ENCODE measurements at regions not wholly inside any gene's neighbourhood (a gene's known extent, or its start where the extent isn't known, plus 50 kb on each side); places are given as distances from the start of the nearest gene placed in this dataset.

DNA sequence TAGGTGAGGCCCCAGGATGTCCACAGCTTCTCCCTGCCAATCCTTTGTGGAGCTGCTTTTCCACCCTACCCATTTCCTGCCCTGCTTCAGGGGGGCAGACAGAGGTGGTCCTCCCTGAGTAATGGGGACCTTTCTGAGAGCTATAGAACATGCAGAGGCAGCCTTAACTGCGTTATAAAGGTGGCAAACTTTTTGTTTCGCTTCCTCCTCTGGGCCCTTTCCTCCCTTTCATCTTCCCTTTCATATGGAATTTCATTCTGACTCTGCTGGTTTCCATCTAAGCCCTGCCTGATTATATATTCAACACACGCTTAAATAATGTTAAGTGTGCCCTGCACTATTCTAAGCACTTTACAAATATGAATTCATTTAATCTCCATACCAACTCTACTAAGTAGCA, 169.3 kb upstream of the E2F8 start:
- no peaks in the 10 kb centered on the region for H3K4me1 ChIP-seq (ENCODE audit: control insufficient read depth, extremely low read depth, insufficient read depth, low read length)
- POLR2A ChIA-PET = no interaction called here
- H3K9me3 ChIP-seq (replicated peaks; ENCODE audit: control insufficient read depth, insufficient read depth, low read length) = no peaks in the 10 kb centered on the region
- H3K27me3 ChIP-seq (ENCODE audit: control insufficient read depth in 2 of 2, insufficient read depth in 2 of 2, low read length in 2 of 2) = no peaks in the 10 kb centered on the region
- dilution Hi-C loops (cut with MboI; ENCODE audit: extremely low pct_ligation_motif_present, low sequenced_read_pairs) = no loop called here
- DNase-seq (ENCODE audit: low read depth, low spot score) (no peak), FAIRE-seq (no peak)
- H3K9me1 ChIP-seq (replicated peaks; ENCODE audit: control insufficient read depth, extremely low read depth, insufficient read depth, low read length) = no peaks in the 10 kb centered on the region
- H3K36me3 ChIP-seq (ENCODE audit: control insufficient read depth in 2 of 2, extremely low read depth in 1 of 2, insufficient read depth in 2 of 2, low read length in 2 of 2) = no peaks in the 10 kb centered on the region
- no TSS peak for BruUV-seq (replicated peaks)
- H2AFZ ChIP-seq (ENCODE audit: low read depth, low read length) = no peak overlapping the region
- no peak overlapping the region for H3K27ac ChIP-seq (ENCODE audit: insufficient read depth, low read depth, low read length)
- H3K9ac ChIP-seq (replicated peaks; ENCODE audit: extremely low read depth, insufficient read depth, low read length) = no peak overlapping the region
- TF ChIP-seq POLR2A (IDR thresholded peaks at IDR 0.05; ENCODE audit: low read depth, low read length) (no peak), JUN (IDR thresholded peaks at IDR 0.05; ENCODE audit: borderline replicate concordance, insufficient read depth, insufficient read length, low read depth) (no peak), EZH2 (IDR thresholded peaks at IDR 0.05; ENCODE audit: borderline replicate concordance, low read depth, low read length, severe bottlenecking) (no peak), POLR2AphosphoS5 (IDR thresholded peaks at IDR 0.05; ENCODE audit: insufficient read depth, low read depth, low read length) (no peak)
- TF ChIP-seq, protein P1, sequence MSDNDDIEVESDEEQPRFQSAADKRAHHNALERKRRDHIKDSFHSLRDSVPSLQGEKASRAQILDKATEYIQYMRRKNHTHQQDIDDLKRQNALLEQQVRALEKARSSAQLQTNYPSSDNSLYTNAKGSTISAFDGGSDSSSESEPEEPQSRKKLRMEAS (IDR thresholded peaks at IDR 0.05; ENCODE audit: insufficient read depth, insufficient read length) = no peak
- CTCF ChIA-PET = no interaction called here
- H3K79me2 ChIP-seq (ENCODE audit: control insufficient read depth, insufficient read depth, low read length) = no peaks in the 10 kb centered on the region
- no peak overlapping the region for H3K4me2 ChIP-seq (ENCODE audit: insufficient read depth, low read length)
- intact Hi-C loops (cut with micrococcal nuclease) = no loop called here
- H4K20me1 ChIP-seq (replicated peaks; ENCODE audit: control insufficient read depth, extremely low read depth, insufficient read depth, low read length) = no peaks in the 10 kb centered on the region
- H3K4me3 ChIP-seq (replicated peaks in 1 of 3; ENCODE audit: insufficient read depth in 1 of 3, low read depth in 1 of 3, low read length in 3 of 3) = no peak overlapping the region

DNA sequence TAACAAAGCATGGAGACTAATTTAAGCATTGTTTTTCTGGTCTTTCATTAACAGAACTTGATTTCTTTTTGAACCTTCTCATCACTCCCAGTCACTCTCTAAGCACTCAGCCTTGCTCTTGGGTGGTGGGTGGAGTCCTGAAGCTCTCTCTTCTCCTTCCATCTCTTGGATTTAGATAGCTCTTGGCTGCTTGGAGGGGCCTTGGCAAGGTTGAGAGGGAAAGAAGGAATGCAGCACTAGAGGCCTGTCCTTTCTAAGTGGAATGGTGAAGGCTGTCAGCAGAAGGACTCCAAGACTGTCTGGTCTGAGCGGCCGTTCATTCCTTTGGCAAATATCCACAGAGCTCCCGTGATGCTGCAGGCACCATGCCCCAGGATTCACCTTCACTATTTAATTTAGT, 168.6 kb upstream of the E2F8 start:
- no TSS peak for BruUV-seq (replicated peaks)
- H3K4me2 ChIP-seq (ENCODE audit: insufficient read depth, low read length) = no peak overlapping the region
- dilution Hi-C loops (cut with MboI; ENCODE audit: extremely low pct_ligation_motif_present, low sequenced_read_pairs) (no loop called here), intact Hi-C loops (cut with micrococcal nuclease) (no loop called here)
- H3K27ac ChIP-seq (ENCODE audit: insufficient read depth, low read depth, low read length) = no peak overlapping the region
- H3K4me1 ChIP-seq (ENCODE audit: control insufficient read depth, extremely low read depth, insufficient read depth, low read length) = no peaks in the 10 kb centered on the region
- H3K79me2 ChIP-seq (ENCODE audit: control insufficient read depth, insufficient read depth, low read length) = no peaks in the 10 kb centered on the region
- no peaks in the 10 kb centered on the region for H3K9me1 ChIP-seq (replicated peaks; ENCODE audit: control insufficient read depth, extremely low read depth, insufficient read depth, low read length)
- DNase-seq (ENCODE audit: low read depth, low spot score) = no peak
- POLR2A ChIA-PET = no interaction called here
- H4K20me1 ChIP-seq (replicated peaks; ENCODE audit: control insufficient read depth, extremely low read depth, insufficient read depth, low read length) = no peaks in the 10 kb centered on the region
- TF ChIP-seq POLR2A (IDR thresholded peaks at IDR 0.05; ENCODE audit: low read depth, low read length) (no peak), FOS (IDR thresholded peaks at IDR 0.05; ENCODE audit: borderline replicate concordance, insufficient read depth, low read length) (no peak), POLR2AphosphoS5 (IDR thresholded peaks at IDR 0.05; ENCODE audit: insufficient read depth, low read depth, low read length) (no peak), JUN (IDR thresholded peaks at IDR 0.05; ENCODE audit: borderline replicate concordance, insufficient read depth, insufficient read length, low read depth) (no peak), EZH2 (IDR thresholded peaks at IDR 0.05; ENCODE audit: borderline replicate concordance, low read depth, low read length, severe bottlenecking) (no peak), MYC (IDR thresholded peaks at IDR 0.05; ENCODE audit: low read depth, low read length) (no peak), GATA2 (IDR thresholded peaks at IDR 0.05; ENCODE audit: insufficient read depth, insufficient read length, low read depth, low read length) (no peak)
- TF ChIP-seq, protein P2, sequence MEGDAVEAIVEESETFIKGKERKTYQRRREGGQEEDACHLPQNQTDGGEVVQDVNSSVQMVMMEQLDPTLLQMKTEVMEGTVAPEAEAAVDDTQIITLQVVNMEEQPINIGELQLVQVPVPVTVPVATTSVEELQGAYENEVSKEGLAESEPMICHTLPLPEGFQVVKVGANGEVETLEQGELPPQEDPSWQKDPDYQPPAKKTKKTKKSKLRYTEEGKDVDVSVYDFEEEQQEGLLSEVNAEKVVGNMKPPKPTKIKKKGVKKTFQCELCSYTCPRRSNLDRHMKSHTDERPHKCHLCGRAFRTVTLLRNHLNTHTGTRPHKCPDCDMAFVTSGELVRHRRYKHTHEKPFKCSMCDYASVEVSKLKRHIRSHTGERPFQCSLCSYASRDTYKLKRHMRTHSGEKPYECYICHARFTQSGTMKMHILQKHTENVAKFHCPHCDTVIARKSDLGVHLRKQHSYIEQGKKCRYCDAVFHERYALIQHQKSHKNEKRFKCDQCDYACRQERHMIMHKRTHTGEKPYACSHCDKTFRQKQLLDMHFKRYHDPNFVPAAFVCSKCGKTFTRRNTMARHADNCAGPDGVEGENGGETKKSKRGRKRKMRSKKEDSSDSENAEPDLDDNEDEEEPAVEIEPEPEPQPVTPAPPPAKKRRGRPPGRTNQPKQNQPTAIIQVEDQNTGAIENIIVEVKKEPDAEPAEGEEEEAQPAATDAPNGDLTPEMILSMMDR (IDR thresholded peaks at IDR 0.05; ENCODE audit: extremely low read depth in 1 of 2, insufficient read depth in 1 of 2, low read depth in 1 of 2, low read length in 2 of 2) = no peak
- TF ChIP-seq, protein P1 (IDR thresholded peaks at IDR 0.05; ENCODE audit: insufficient read depth, insufficient read length) = no peak
- no peaks in the 10 kb centered on the region for H3K27me3 ChIP-seq (ENCODE audit: control insufficient read depth in 2 of 2, insufficient read depth in 2 of 2, low read length in 2 of 2)
- no peak overlapping the region for H3K4me3 ChIP-seq (replicated peaks in 1 of 3; ENCODE audit: insufficient read depth in 1 of 3, low read depth in 1 of 3, low read length in 3 of 3)
- H3K9ac ChIP-seq (replicated peaks; ENCODE audit: extremely low read depth, insufficient read depth, low read length) = no peak overlapping the region
- H3K36me3 ChIP-seq (ENCODE audit: control insufficient read depth in 2 of 2, extremely low read depth in 1 of 2, insufficient read depth in 2 of 2, low read length in 2 of 2) = no peaks in the 10 kb centered on the region
- H2AFZ ChIP-seq (ENCODE audit: low read depth, low read length) = no peak overlapping the region
- no peaks in the 10 kb centered on the region for H3K9me3 ChIP-seq (replicated peaks; ENCODE audit: control insufficient read depth, insufficient read depth, low read length)
- CTCF ChIA-PET = no interaction called here
- FAIRE-seq = no peak

All from endothelial cell of umbilical vein (primary cell).